ENCODE measurements at regions not wholly inside any gene's neighbourhood (a gene's known extent, or its start where the extent isn't known, plus 50 kb on each side); places are given as distances from the start of the nearest gene placed in this dataset.
"Not testable (repeated sequence)": the region's sequence is repeated elsewhere in the genome, so short reads cannot be mapped to it uniquely, and the experiment has no call there.

GRCh38 chr20:22522701-22523100, 61.7 kb downstream of the FOXA2 start:
- H2BK15ac ChIP-seq (ENCODE audit: low read depth, low read length), result no peak overlapping the region
- H3K14ac ChIP-seq (ENCODE audit: insufficient read depth, low read length), result no peak overlapping the region
- no peaks in the 10 kb centered on the region for H3K23me2 ChIP-seq (ENCODE audit: insufficient read length, low read depth, low read length, poor library complexity, severe bottlenecking)
- no peak for TF ChIP-seq CTCF (conservative IDR thresholded peaks at IDR 0.05)
- WGBS (ENCODE audit: extremely low coverage, insufficient read length, low lambda C conversion rate), result no CpG with 5 or more reads among the region's 3 CpGs
- H3K23ac ChIP-seq (ENCODE audit: insufficient read length, low read depth, low read length), result no peak overlapping the region
- Mint-ChIP-seq H3K9me3 (no peaks in the 10 kb centered on the region), H3K36me3 (ENCODE audit: insufficient read depth in 1 of 3, low read depth in 3 of 3) (no peaks in the 10 kb centered on the region), H3K4me1 (0 out of 4 replicates have a peak, but pooled peaks cover 0 to 3% of the 10 kb centered on the region in 2 experiments), H3K4me3 (no peak overlapping the region), H3K27me3 (ENCODE audit: low read depth) (peaks cover 53% of the 10 kb centered on the region), H3K27ac (no peak overlapping the region)
- no peaks in the 10 kb centered on the region for H3K79me1 ChIP-seq (ENCODE audit: insufficient read depth, low read depth, low read length, poor library complexity, severe bottlenecking)
- no peak overlapping the region for H2BK120ac ChIP-seq (ENCODE audit: low read depth, low read length, poor library complexity, severe bottlenecking)
- no peak overlapping the region for H3K56ac ChIP-seq (ENCODE audit: insufficient read length, low read depth, low read length)
- H2BK12ac ChIP-seq (ENCODE audit: insufficient read length, low read depth, low read length), result no peak overlapping the region
- no peaks in the 10 kb centered on the region for H3K79me2 ChIP-seq (ENCODE audit: insufficient read depth, low read length)
- no peak overlapping the region for H2AK5ac ChIP-seq (ENCODE audit: insufficient read length, low read length)
- H2BK20ac ChIP-seq (ENCODE audit: low read depth, low read length, poor library complexity, severe bottlenecking), result no peak overlapping the region
- no peak overlapping the region for H4K91ac ChIP-seq (ENCODE audit: insufficient read length, low read depth, low read length)
- H3K27me3 ChIP-seq (ENCODE audit: insufficient read depth, low read length), result no peaks in the 10 kb centered on the region
- H2AFZ ChIP-seq (ENCODE audit: low read length), result no peak overlapping the region
- H4K20me1 ChIP-seq (ENCODE audit: control insufficient read depth, insufficient read depth, insufficient read length), result no peaks in the 10 kb centered on the region
- no peak overlapping the region for H3K4ac ChIP-seq (ENCODE audit: low read depth, low read length)
- no peak overlapping the region for H3K9ac ChIP-seq (ENCODE audit: extremely low read depth, insufficient read length, low read length)
- no peaks in the 10 kb centered on the region for H3K9me3 ChIP-seq (ENCODE audit: control insufficient read depth, low read depth, low read length)
- no peak overlapping the region for H4K5ac ChIP-seq (ENCODE audit: insufficient read length, low read depth, low read length)
- no peak overlapping the region for H3K27ac ChIP-seq (ENCODE audit: insufficient read length, low read depth, low read length)
- H2BK5ac ChIP-seq (ENCODE audit: insufficient read length, low read length), result no peak overlapping the region
- no peak overlapping the region for H3K4me2 ChIP-seq (ENCODE audit: insufficient read depth, insufficient read length, low read length)
- no peaks in the 10 kb centered on the region for H3K4me1 ChIP-seq (ENCODE audit: insufficient read depth, low read length)
- DNase-seq, result no peak
- H3K18ac ChIP-seq (ENCODE audit: insufficient read length, low read depth, low read length), result no peak overlapping the region
- no peak overlapping the region for H4K8ac ChIP-seq (replicated peaks; ENCODE audit: insufficient read length, low read depth, low read length)
- no peak overlapping the region for H3T11ph ChIP-seq (ENCODE audit: low read length)

- H4K5ac ChIP-seq (ENCODE audit: insufficient read length, low read depth, low read length); H3K14ac ChIP-seq (ENCODE audit: insufficient read depth, low read length); H3K23me2 ChIP-seq (ENCODE audit: insufficient read length, low read depth, low read length, poor library complexity, severe bottlenecking); H2BK20ac ChIP-seq (ENCODE audit: low read depth, low read length, poor library complexity, severe bottlenecking); H2BK5ac ChIP-seq (ENCODE audit: insufficient read length, low read length); H3K27ac ChIP-seq (ENCODE audit: insufficient read length, low read depth, low read length); H2BK12ac ChIP-seq (ENCODE audit: insufficient read length, low read depth, low read length); H2AFZ ChIP-seq (ENCODE audit: low read length); H3K9ac ChIP-seq (ENCODE audit: extremely low read depth, insufficient read length, low read length); H3K56ac ChIP-seq (ENCODE audit: insufficient read length, low read depth, low read length); H3K23ac ChIP-seq (ENCODE audit: insufficient read length, low read depth, low read length); H3T11ph ChIP-seq (ENCODE audit: low read length); H3K79me1 ChIP-seq (ENCODE audit: insufficient read depth, low read depth, low read length, poor library complexity, severe bottlenecking); H3K4me2 ChIP-seq (ENCODE audit: insufficient read depth, insufficient read length, low read length); DNase-seq; H3K4me1 ChIP-seq (ENCODE audit: insufficient read depth, low read length); H3K18ac ChIP-seq (ENCODE audit: insufficient read length, low read depth, low read length); H3K4me1 Mint-ChIP-seq; H3K36me3 Mint-ChIP-seq (ENCODE audit: insufficient read depth in 1 of 3, low read depth in 3 of 3); H3K9me3 Mint-ChIP-seq; H3K4me3 Mint-ChIP-seq; H3K79me2 ChIP-seq (ENCODE audit: insufficient read depth, low read length); H4K8ac ChIP-seq (replicated peaks; ENCODE audit: insufficient read length, low read depth, low read length); H2BK15ac ChIP-seq (ENCODE audit: low read depth, low read length); H4K91ac ChIP-seq (ENCODE audit: insufficient read length, low read depth, low read length); H2AK5ac ChIP-seq (ENCODE audit: insufficient read length, low read length); H3K27me3 ChIP-seq (ENCODE audit: insufficient read depth, low read length); H4K20me1 ChIP-seq (ENCODE audit: control insufficient read depth, insufficient read depth, insufficient read length); H3K27ac Mint-ChIP-seq; H3K9me3 ChIP-seq (ENCODE audit: control insufficient read depth, low read depth, low read length); H2BK120ac ChIP-seq (ENCODE audit: low read depth, low read length, poor library complexity, severe bottlenecking); H3K4ac ChIP-seq (ENCODE audit: low read depth, low read length): not testable (repeated sequence)
- peaks cover 50% of the 10 kb centered on the region for H3K27me3 Mint-ChIP-seq (ENCODE audit: low read depth)
- no CpG with 5 or more reads among the region's 12 CpGs for WGBS (ENCODE audit: extremely low coverage, insufficient read length, low lambda C conversion rate)
These were observed 62.4 kb downstream of the FOXA2 start for GRCh38 chr20:22521940-22522339.

Data from H9 (cell line).